ENCODE measurements at regions not wholly inside any gene's neighbourhood (a gene's known extent, or its start where the extent isn't known, plus 50 kb on each side); places are given as distances from the start of the nearest gene placed in this dataset.

- no peaks in the 10 kb centered on the region for H3K27me3 Mint-ChIP-seq (ENCODE audit: low read depth, poor library complexity)
- no peak for DNase-seq
- no peak overlapping the region for H3K4me3 Mint-ChIP-seq
- H3K4me1 Mint-ChIP-seq: no peaks in the 10 kb centered on the region
- H3K27ac Mint-ChIP-seq: no peak overlapping the region
- no peaks in the 10 kb centered on the region for H3K36me3 Mint-ChIP-seq (ENCODE audit: low read depth)
- no peaks in the 10 kb centered on the region for H3K9me3 Mint-ChIP-seq
- TF ChIP-seq CTCF (IDR thresholded peaks at IDR 0.05): no peak
Measured at GRCh38 chr2:187093771-187094412, 244.9 kb upstream of the ZSWIM2 start.

- TF ChIP-seq CTCF (IDR thresholded peaks at IDR 0.05): no peak
- H3K9me3 Mint-ChIP-seq: no peaks in the 10 kb centered on the region
- H3K4me1 Mint-ChIP-seq: no peaks in the 10 kb centered on the region
- DNase-seq: no peak
- H3K4me3 Mint-ChIP-seq: no peak overlapping the region
- no peaks in the 10 kb centered on the region for H3K27me3 Mint-ChIP-seq (ENCODE audit: low read depth, poor library complexity)
- no peaks in the 10 kb centered on the region for H3K36me3 Mint-ChIP-seq (ENCODE audit: low read depth)
- H3K27ac Mint-ChIP-seq: no peak overlapping the region
Measured at GRCh38 chr2:187091664-187092063, 242.7 kb upstream of the ZSWIM2 start.

- Mint-ChIP-seq H3K9me3 (no peaks in the 10 kb centered on the region), H3K27ac (no peak overlapping the region), H3K4me1 (peaks cover 13% of the 10 kb centered on the region), H3K27me3 (ENCODE audit: low read depth, poor library complexity) (no peaks in the 10 kb centered on the region), H3K4me3 (no peak overlapping the region), H3K36me3 (ENCODE audit: low read depth) (no peaks in the 10 kb centered on the region)
- TF ChIP-seq CTCF (IDR thresholded peaks at IDR 0.05): no peak
- no peak for DNase-seq
Measured at GRCh38 chr2:187084524-187084923, 235.6 kb upstream of the ZSWIM2 start.

- no peak overlapping the region for H3K27ac Mint-ChIP-seq
- no peak overlapping the region for H3K4me3 Mint-ChIP-seq
- no peak for TF ChIP-seq CTCF (IDR thresholded peaks at IDR 0.05)
- H3K27me3 Mint-ChIP-seq (ENCODE audit: low read depth, poor library complexity): no peaks in the 10 kb centered on the region
- no peaks in the 10 kb centered on the region for H3K36me3 Mint-ChIP-seq (ENCODE audit: low read depth)
- H3K9me3 Mint-ChIP-seq: no peaks in the 10 kb centered on the region
- DNase-seq: no peak
- H3K4me1 Mint-ChIP-seq: peaks cover 13% of the 10 kb centered on the region
Measured at GRCh38 chr2:187081461-187081860, 232.5 kb upstream of the ZSWIM2 start.

- Mint-ChIP-seq H3K27ac (no peak overlapping the region), H3K4me3 (no peak overlapping the region), H3K27me3 (ENCODE audit: low read depth, poor library complexity) (peaks cover 4% of the 10 kb centered on the region), H3K4me1 (peaks cover 10% of the 10 kb centered on the region), H3K36me3 (ENCODE audit: low read depth) (no peaks in the 10 kb centered on the region), H3K9me3 (peaks cover 6% of the 10 kb centered on the region)
- TF ChIP-seq CTCF (IDR thresholded peaks at IDR 0.05): no peak
- DNase-seq: no peak
Measured at GRCh38 chr2:187079901-187080300, 230.9 kb upstream of the ZSWIM2 start.

GRCh38 chr2:187078297-187078696 lies 229.3 kb upstream of the ZSWIM2 start:
- peaks cover 6% of the 10 kb centered on the region for H3K9me3 Mint-ChIP-seq
- no peaks in the 10 kb centered on the region for H3K4me1 Mint-ChIP-seq
- peak overlapping the region; percentile 31 for H3K27ac Mint-ChIP-seq
- no peak for DNase-seq
- peaks cover 4% of the 10 kb centered on the region for H3K27me3 Mint-ChIP-seq (ENCODE audit: low read depth, poor library complexity)
- no peak for TF ChIP-seq CTCF (IDR thresholded peaks at IDR 0.05)
- no peaks in the 10 kb centered on the region for H3K36me3 Mint-ChIP-seq (ENCODE audit: low read depth)
- no peak overlapping the region for H3K4me3 Mint-ChIP-seq

All from nephron progenitor cell (in vitro differentiated cells).